MM.1S (cell line): ENCODE measurements at regions not wholly inside any gene's neighbourhood (a gene's known extent, or its start where the extent isn't known, plus 50 kb on each side); places are given as distances from the start of the nearest gene placed in this dataset.

ENCODE experiments used
- CTCF ChIP-seq: fragments of 300-600 bp; sonication (generic); IDR thresholded peaks from 2 replicates; pipeline ENCODE4 v1.5.1; 2016; ENCODE audit warnings: antibody characterized with exemption, low read length, mixed read lengths
- EZH2 ChIP-seq: fragments of 300-600 bp; sonication (generic); optimal IDR thresholded peaks from 2 replicates; pipeline ENCODE3; 2017; ENCODE audit warnings: low read depth, mild to moderate bottlenecking, antibody characterized with exemption, low read length, mixed read lengths
- EZH2phosphoT487 ChIP-seq: fragments of 300-600 bp; sonication (generic); IDR thresholded peaks from 2 replicates; pipeline ENCODE4 v1.6.1; 2018; ENCODE audit warnings: antibody characterized with exemption, low read length

GRCh38 chr5:164206196-164206595 is 700.8 kb downstream of the MAT2B start:
- TF ChIP-seq CTCF (no peak), EZH2phosphoT487 (no peak), EZH2 (no peak)
